ENCODE measurements at regions not wholly inside any gene's neighbourhood (a gene's known extent, or its start where the extent isn't known, plus 50 kb on each side); places are given as distances from the start of the nearest gene placed in this dataset.

GRCh38 chr15:91534976-91535375 is 318.5 kb upstream of the SLCO3A1 start:
- Histone ChIP-seq H3K4me3 (ENCODE audit: low read depth in 2 of 2, low read length in 1 of 2) (no peak overlapping the region), H3K36me3 (replicated peaks in 1 of 2; ENCODE audit: control insufficient read depth in 1 of 2, insufficient read depth in 2 of 2, low read length in 1 of 2) (no peaks in the 10 kb centered on the region), H3K27me3 (ENCODE audit: insufficient read depth) (no peaks in the 10 kb centered on the region), H3K9ac (no peak overlapping the region), H3K4me2 (no peak overlapping the region), H3K4me1 (ENCODE audit: control insufficient read depth in 1 of 2, insufficient read depth in 2 of 2, low read depth in 1 of 2, low read length in 1 of 2) (peaks cover 13 to 22% of the 10 kb centered on the region in 2 experiments), H3K27ac (ENCODE audit: low read depth in 2 of 2, low read length in 1 of 2) (no peak overlapping the region), H4K20me1 (ENCODE audit: insufficient read depth) (0 out of 2 replicates have a peak, but pooled peaks cover 4% of the 10 kb centered on the region), H3K9me2 (no peaks in the 10 kb centered on the region), H3K79me2 (ENCODE audit: insufficient read depth) (no peaks in the 10 kb centered on the region), H3F3A (replicated peaks; ENCODE audit: insufficient read depth) (peaks cover 17% of the 10 kb centered on the region), H2AFZ (ENCODE audit: low read depth) (no peak overlapping the region), H3K9me3 (no peaks in the 10 kb centered on the region)
- 82% methylated on average over 2 of the region's 2 CpGs for WGBS (ENCODE audit: low lambda C conversion rate)
- no peak for TF ChIP-seq ZBTB33 (IDR thresholded peaks at IDR 0.05; ENCODE audit: borderline replicate concordance, low read depth)
- TF ChIP-seq TAF1 (IDR thresholded peaks at IDR 0.05; ENCODE audit: borderline replicate concordance, low read depth, low read length) = no peak
- TF ChIP-seq TEAD4 (IDR thresholded peaks at IDR 0.05; ENCODE audit: borderline replicate concordance, insufficient read depth) = no peak
- TF ChIP-seq EZH2phosphoT487 (IDR thresholded peaks at IDR 0.05; ENCODE audit: borderline replicate concordance, low read depth) = no peak
- no peak for TF ChIP-seq REST (IDR thresholded peaks at IDR 0.05; ENCODE audit: low read depth, low read length)
- TF ChIP-seq NFIC (IDR thresholded peaks at IDR 0.05; ENCODE audit: borderline replicate concordance) = no peak
- no peak for TF ChIP-seq RAD21 (IDR thresholded peaks at IDR 0.05; ENCODE audit: low read length)
- TF ChIP-seq USF1 (IDR thresholded peaks at IDR 0.05; ENCODE audit: borderline replicate concordance, low read depth) = no peak
- TF ChIP-seq POLR2AphosphoS5 (IDR thresholded peaks at IDR 0.05; ENCODE audit: low read depth, low read length) = no peak
- no peak for TF ChIP-seq IRF3 (IDR thresholded peaks at IDR 0.05; ENCODE audit: low read depth, low read length)
- no peak for TF ChIP-seq RCOR1 (IDR thresholded peaks at IDR 0.05; ENCODE audit: low read length)
- TF ChIP-seq NRF1 (IDR thresholded peaks at IDR 0.05; ENCODE audit: low read depth, low read length) = no peak
- no peak for DNase-seq
- CTCF ChIA-PET = interaction anchor here (1.7 to 2.8 kb wide), 3 partner anchors 14 to 542 kb away, joined by 3 to 10 read pairs (median 7); no protein-coding TSS in a partner anchor
- POLR2A ChIA-PET = no interaction called here
